Activated naive CD4-positive, alpha-beta T cell treated with anti-CD3 and anti-CD28 coated beads for 36 hours (primary cell): ENCODE measurements at regions not wholly inside any gene's neighbourhood (a gene's known extent, or its start where the extent isn't known, plus 50 kb on each side); places are given as distances from the start of the nearest gene placed in this dataset.

Experiments used
- CTCF ChIA-PET: fragments of 350-600 bp; sonication (Branson Sonifier 250); formaldehyde crosslinking; loops from one replicate; lab custom pipeline; 2021; ENCODE audit warnings: antibody characterized with exemption; lab: Charles Lee
- DNase-seq: peaks from one replicate; pipeline ENCODE4 v3.0.0-alpha.2; 2020
- H3K27ac Mint-ChIP-seq: one replicate; pipeline ENCODE4 v1.8.0; 2021; ENCODE audit warnings: mild to moderate bottlenecking, mixed read lengths
- H3K27me3 Mint-ChIP-seq: one replicate; pipeline ENCODE4 v1.8.0; 2021; ENCODE audit warnings: low read depth, mixed read lengths
- H3K36me3 Mint-ChIP-seq: one replicate; pipeline ENCODE4 v1.8.0; 2021; ENCODE audit warnings: low read depth, mixed read lengths
- H3K4me1 Mint-ChIP-seq: one replicate; pipeline ENCODE4 v1.8.0; 2021; ENCODE audit warnings: low read depth, mixed read lengths
- H3K4me3 Mint-ChIP-seq: one replicate; pipeline ENCODE4 v1.8.0; 2021; ENCODE audit warnings: mild to moderate bottlenecking, moderate library complexity, mixed read lengths
- H3K9me3 Mint-ChIP-seq: one replicate; pipeline ENCODE4 v1.8.0; 2021; ENCODE audit warnings: mixed read lengths
- intact Hi-C: fragments of 100-400 bp; cut with micrococcal nuclease; formaldehyde crosslinking; loops from one replicate; pipeline ENCODE4 v1.15.1; 2023

DNA sequence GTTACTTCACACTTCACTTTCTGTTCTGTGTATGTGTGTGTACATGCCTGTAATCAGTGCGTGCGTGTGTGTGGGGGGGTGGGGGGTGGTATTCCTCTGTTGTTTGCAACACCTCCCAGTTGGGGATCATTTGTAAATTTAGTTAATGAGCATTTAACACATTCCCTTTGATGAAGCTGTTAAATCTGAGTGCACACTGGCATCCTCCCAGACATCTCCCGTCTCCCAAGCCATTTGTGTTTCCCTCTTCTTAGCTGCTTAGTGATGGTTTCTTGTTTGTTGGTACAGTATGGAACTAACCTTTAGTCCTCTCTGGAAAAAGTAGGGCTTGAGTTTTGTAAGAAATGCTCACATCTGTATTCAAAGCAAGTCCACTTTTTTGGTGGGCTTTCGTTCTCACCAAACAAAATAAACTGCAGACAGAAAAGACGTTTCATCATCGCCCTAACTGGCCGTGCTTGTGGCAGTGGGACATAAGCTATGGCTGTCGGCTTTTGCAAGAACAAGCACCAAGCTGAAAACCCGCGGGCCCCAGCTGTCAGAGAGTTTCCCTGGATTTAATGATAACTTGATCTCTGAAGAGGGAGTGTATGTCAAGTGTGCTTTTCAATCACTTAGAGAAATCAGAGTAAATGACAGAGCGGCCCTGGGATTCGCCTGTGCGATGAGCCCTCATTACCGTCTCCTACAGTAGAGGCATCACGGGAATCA lies 54.9 kb upstream of the SASH1 start:
- Mint-ChIP-seq H3K27ac (no peak overlapping the region), H3K36me3 (no peaks in the 10 kb centered on the region), H3K27me3 (peaks cover 3% of the 10 kb centered on the region), H3K9me3 (no peaks in the 10 kb centered on the region), H3K4me1 (no peaks in the 10 kb centered on the region), H3K4me3 (no peak overlapping the region)
- CTCF ChIA-PET: no interaction called here
- no peak for DNase-seq
- intact Hi-C loops: no loop called here

DNA sequence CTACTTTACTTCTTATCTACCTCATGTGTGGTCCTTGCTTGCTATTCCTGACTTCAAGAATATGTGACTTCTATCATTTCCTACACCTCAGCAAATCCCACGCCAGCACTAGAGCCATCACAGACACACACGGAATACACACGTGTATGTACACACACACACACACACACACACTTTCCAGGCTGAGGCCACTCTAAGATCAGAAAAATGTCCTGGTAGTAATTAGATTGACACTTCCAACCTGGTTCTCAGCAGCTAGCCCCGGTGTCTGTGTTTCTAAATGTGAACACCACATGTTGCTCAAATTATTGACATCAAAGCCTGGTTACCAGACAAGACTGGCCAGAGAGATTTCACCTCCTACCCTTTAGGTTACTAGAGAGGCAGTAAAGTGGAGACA lies 54.1 kb upstream of the SASH1 start:
- Mint-ChIP-seq H3K4me3 (no peak overlapping the region), H3K4me1 (no peaks in the 10 kb centered on the region), H3K9me3 (no peaks in the 10 kb centered on the region), H3K27me3 (peaks cover 3% of the 10 kb centered on the region), H3K27ac (no peak overlapping the region), H3K36me3 (no peaks in the 10 kb centered on the region)
- intact Hi-C loops: no loop called here
- CTCF ChIA-PET: interaction anchor here (0.6 kb wide), 1 partner anchor 1687 kb away, joined by 3 read pairs; no protein-coding TSS in a partner anchor
- DNase-seq: no peak

DNA sequence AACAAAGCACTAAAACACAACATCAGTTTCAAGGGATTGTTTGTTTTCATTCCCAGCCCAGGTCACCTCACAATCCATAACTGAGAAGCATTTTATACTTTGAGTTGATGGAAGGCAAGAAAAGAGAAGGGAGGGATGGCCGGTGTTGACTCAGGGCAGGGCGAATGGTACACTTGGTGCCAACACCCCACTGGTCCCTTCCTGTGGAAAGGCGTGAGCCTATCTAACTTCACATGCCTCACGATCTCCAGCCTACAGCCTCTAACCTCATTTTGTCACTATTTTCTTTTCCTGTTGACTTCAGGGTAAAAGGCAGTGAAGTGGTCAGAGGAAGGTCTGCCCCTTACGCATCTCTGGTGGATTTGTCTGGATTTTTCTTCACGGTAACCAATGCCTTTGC lies 53.5 kb upstream of the SASH1 start:
- DNase-seq: no peak
- intact Hi-C loops: no loop called here
- Mint-ChIP-seq H3K36me3 (no peaks in the 10 kb centered on the region), H3K4me1 (no peaks in the 10 kb centered on the region), H3K4me3 (no peak overlapping the region), H3K9me3 (no peaks in the 10 kb centered on the region), H3K27me3 (peaks cover 3% of the 10 kb centered on the region), H3K27ac (no peak overlapping the region)
- CTCF ChIA-PET: no interaction called here

DNA sequence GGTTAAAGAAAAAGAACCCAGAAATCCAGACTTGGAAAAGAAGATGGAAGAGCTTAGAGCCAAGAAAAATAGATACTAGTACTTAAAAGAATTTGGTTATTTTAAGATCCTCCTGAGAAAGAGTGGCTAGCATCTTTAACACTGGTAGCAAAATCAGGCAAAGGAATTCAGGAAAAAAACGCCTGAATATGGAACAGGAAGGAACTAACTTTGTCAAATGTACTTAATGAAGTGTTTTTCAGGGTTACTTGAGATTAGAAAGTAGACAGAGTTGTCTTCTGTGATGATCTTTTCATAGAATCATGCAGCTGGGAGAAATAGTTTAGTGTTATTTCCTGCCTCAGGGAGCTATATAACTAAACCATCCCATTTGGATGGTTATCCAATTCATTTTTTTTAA lies 50.8 kb upstream of the SASH1 start:
- Mint-ChIP-seq H3K4me3 (no peak overlapping the region), H3K36me3 (no peaks in the 10 kb centered on the region), H3K27me3 (peaks cover 8% of the 10 kb centered on the region), H3K9me3 (no peaks in the 10 kb centered on the region), H3K4me1 (no peaks in the 10 kb centered on the region), H3K27ac (no peak overlapping the region)
- intact Hi-C loops: no loop called here
- CTCF ChIA-PET: no interaction called here
- DNase-seq: no peak
